ES-I3 (cell line): ENCODE measurements at regions not wholly inside any gene's neighbourhood (a gene's known extent, or its start where the extent isn't known, plus 50 kb on each side); places are given as distances from the start of the nearest gene placed in this dataset.
"Not testable (repeated sequence)": the region's sequence is repeated elsewhere in the genome, so short reads cannot be mapped to it uniquely, and the experiment has no call there.

Experiments used
- H3K36me3 ChIP-seq: 2 replicates; pipeline ENCODE4 v1.6.1; 2013; ENCODE audit warnings: mild to moderate bottlenecking, low read length, control low read depth, moderate library complexity; ENCODE audit not compliant: insufficient read depth
- H3K4me1 ChIP-seq: 2 replicates; pipeline ENCODE4 v1.6.1; 2013; ENCODE audit warnings: mild to moderate bottlenecking, control low read depth, low read length; ENCODE audit not compliant: insufficient read depth
- H3K9ac ChIP-seq: 2 replicates; pipeline ENCODE4 v1.6.1; 2013; ENCODE audit warnings: low read depth, mild to moderate bottlenecking, low read length, moderate library complexity
- H3K9me3 ChIP-seq: 2 replicates; pipeline ENCODE4 v1.6.1; 2013; ENCODE audit warnings: mild to moderate bottlenecking, low read length, moderate library complexity; ENCODE audit not compliant: control insufficient read depth, insufficient read depth

DNA sequence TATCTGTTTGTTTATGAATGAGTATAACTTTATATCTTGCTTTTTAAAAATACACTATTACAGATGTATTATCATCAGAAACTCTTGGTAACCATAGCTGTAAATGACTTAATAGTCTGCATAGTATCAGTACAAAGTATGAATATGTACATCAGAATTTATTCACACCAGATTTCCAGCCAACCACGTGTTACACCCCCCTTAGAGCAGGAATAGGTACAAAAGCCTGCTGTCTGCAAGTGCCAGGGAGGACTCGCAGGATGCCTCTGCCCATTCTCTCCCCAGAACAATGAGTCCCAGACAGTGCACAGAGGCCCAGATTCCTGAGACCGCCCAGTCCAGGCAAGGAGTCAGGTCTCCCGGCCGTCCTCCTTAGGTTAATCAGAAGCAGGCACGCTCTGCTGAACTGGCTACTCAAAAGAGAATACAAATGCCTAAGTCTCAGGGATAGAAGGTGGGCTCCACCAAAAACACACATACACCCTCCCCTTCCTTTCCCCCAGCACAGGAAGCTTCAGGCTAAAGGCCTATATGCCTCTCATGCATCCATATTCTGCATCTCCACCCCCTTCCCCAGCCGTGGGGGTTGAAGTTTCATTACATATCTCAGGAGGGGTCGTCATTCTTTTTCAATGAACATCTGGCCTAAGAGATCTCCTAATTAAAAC, 159.1 kb upstream of the CDH11 start:
- no peaks in the 10 kb centered on the region for H3K36me3 ChIP-seq
- peaks cover 52% of the 10 kb centered on the region for H3K4me1 ChIP-seq
- no peak overlapping the region; the same call in 1 of the 2 replicates for H3K9ac ChIP-seq
- H3K9me3 ChIP-seq: no peaks in the 10 kb centered on the region

DNA sequence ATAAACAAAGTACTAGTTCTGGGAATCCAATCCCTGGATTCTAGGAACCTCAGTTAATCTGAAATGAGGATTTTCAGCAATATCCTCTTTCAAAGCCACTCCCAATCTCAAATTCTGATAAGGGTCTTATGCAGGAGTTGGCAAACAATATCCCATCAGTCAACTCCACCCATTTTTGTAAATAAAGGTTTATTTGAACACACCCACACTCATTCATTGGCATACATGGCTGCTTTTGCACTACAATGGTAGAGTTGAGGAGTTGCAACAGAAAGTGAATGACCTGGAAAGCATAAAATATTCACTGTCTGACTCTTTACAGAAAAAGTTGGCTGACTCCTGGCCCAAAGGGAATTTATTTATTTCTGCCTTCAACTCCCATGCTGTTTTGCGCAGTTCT, 157.7 kb upstream of the CDH11 start:
- Histone ChIP-seq H3K4me1 (peaks cover 46% of the 10 kb centered on the region), H3K36me3 (no peaks in the 10 kb centered on the region), H3K9ac (no peak overlapping the region), H3K9me3 (no peaks in the 10 kb centered on the region)

DNA sequence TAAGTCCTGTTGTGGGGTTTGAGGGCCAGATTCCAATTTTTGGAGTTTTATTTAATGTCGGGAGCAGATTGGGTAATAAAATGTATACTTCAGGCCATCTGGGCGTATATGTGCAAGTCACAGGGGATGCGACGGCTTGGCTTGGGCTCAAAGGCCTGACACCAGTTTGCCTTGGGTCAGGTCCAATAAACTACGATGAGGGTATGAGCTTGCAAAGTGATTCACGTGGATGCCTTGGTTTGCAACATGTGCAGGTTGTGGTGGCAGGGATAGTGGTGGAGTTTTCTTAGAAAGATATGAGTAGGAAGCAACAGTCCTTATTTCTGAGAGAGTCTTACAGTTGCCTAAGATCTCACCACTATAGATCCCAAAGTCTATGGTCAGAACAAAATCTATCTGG, 157.0 kb upstream of the CDH11 start:
- H3K4me1 ChIP-seq: peaks cover 44% of the 10 kb centered on the region
- H3K36me3 ChIP-seq: no peaks in the 10 kb centered on the region
- no peak overlapping the region for H3K9ac ChIP-seq
- no peaks in the 10 kb centered on the region for H3K9me3 ChIP-seq

DNA sequence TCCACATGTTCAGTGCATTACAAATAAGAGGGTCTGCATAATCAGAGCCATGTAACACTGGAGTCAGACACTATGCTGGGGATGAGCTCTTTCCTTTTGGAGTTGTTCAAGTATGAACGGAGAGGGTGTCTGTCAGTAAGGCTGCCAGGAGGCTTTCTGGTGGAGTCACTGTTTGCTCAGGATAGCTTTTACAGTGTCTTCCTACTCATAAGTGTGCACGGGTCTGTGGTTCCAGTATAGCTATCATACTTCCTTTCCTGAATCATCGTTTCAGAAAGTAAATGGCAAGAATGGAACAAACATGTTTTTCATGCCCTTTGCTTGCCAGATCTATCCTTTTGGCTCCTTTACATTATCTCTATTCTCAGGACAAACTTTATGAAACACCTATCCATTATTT, 152.7 kb upstream of the CDH11 start:
- Histone ChIP-seq H3K9me3 (no peaks in the 10 kb centered on the region), H3K4me1 (peaks cover 13% of the 10 kb centered on the region), H3K9ac (no peak overlapping the region), H3K36me3 (no peaks in the 10 kb centered on the region)

DNA sequence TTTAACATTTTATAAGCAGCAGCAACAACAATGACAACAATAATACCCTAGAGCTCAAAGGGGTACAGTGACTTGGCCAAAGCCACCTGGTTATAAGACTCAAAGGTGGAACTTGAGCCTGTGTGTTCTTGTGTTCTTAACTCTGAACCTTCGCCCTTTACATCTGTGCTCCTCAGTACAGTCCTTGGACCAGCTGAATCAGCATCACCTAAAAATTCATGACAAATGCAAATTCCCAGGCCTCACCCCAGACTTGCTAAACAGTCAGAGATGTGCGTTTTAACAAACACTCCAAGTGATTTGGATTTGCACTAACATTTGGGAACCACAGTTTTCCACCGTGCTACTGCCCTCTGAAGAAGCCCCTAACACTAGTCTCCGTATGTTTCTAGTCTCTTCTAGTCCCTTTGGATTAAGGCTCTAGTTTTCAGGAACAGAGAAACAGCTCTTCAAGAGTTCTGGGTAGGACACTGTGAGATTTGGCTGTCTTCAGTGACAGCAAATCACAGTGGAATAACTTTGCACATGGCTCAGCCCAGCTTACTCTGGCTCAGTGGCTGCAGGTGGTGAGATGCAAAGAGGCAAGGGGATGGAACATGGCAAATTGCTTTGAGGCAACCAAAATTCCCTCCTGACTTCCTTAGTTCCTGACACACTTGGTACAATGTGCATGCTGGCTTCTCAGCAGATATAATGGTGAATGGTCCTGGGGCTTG, 151.0 kb upstream of the CDH11 start:
- Histone ChIP-seq H3K9ac (no peak overlapping the region), H3K4me1 (peaks cover 13% of the 10 kb centered on the region), H3K9me3 (no peaks in the 10 kb centered on the region), H3K36me3 (no peaks in the 10 kb centered on the region)

DNA sequence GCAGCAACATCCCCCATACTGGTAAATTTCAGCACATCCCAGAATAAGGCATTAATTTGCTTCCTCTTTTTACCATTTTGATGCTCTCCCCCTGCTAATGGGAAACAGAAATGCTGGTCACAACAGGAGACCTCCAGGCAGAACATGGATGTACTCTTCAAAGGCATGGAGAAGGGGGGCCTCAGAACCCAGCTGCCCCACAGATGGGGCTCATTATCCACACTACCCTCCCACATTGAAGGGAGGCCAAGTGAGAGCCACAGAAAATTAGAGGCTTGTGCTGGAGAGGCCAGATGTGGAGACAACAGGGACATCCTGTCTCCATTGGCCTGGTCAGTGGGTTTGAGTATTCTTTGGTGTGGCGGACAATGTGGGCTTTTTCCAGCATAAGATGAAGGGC, 150.1 kb upstream of the CDH11 start:
- no peak overlapping the region for H3K9ac ChIP-seq
- no peaks in the 10 kb centered on the region for H3K36me3 ChIP-seq
- H3K4me1 ChIP-seq: peaks cover 13% of the 10 kb centered on the region
- no peaks in the 10 kb centered on the region for H3K9me3 ChIP-seq

DNA sequence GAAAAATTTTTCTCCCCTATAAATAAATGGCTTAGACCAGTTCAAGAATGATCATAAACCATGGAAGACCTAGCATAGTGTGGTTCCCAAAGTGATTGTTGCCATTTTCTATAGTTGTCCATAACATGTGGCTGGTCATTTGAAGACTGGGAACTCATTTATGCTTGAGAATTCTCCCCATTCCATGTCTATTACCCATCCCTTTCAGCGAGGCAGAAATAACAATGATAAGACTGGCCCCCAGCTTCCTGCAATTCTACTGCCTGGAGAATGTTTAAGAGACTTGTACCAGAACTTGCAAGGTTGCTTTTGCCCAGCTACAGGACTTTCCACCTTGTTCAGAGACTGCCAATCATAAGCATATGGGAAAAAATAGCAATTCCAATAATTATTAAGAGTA, 146.5 kb upstream of the CDH11 start:
- Histone ChIP-seq H3K4me1 (peaks cover 4% of the 10 kb centered on the region; the same call in 1 of the 2 replicates), H3K9me3 (no peaks in the 10 kb centered on the region), H3K36me3 (no peaks in the 10 kb centered on the region), H3K9ac (no peak overlapping the region)

DNA sequence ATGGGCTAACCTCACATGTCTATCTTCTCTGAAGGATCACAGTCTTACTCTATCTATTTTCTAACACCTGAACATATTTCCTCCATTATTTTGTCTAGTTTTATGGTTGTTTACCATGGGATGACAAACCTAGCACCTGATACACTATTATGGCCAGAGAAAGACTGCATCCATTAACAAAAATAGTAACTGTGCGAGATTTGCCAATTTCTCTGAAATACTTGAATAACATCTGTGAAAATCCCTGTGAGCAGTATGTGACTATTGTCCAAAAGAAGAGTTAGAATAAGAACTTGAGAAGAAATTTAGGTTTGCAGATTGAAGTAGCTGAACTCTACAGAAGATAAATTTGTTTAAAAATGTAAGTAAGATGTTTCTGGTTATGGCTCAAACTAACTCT, 142.0 kb upstream of the CDH11 start:
- Histone ChIP-seq H3K36me3 (no peaks in the 10 kb centered on the region), H3K9me3 (no peaks in the 10 kb centered on the region), H3K4me1 (peaks cover 4% of the 10 kb centered on the region; the same call in 1 of the 2 replicates), H3K9ac (no peak overlapping the region)

DNA sequence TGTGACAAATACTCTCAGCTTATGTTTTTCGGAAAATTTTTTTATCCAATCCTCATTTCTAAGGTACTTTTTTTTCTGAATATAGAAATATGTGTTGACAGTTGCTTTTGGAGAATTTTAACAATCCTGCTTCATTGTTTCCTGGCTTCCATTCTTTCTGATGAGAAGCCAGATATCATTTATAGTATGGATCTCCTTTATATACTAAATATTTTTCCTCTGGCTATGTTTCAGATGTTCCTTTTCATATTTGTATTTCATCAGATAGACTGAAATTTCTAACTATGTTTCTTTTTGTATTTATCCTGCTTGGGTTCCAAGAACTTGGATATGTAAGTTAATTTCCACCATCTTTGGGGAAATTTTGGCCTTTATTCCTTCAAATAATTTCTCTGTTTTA, 138.9 kb upstream of the CDH11 start:
- H3K36me3 ChIP-seq: no peaks in the 10 kb centered on the region
- H3K9me3 ChIP-seq: no peaks in the 10 kb centered on the region
- no peak overlapping the region for H3K9ac ChIP-seq
- no peaks in the 10 kb centered on the region for H3K4me1 ChIP-seq

DNA sequence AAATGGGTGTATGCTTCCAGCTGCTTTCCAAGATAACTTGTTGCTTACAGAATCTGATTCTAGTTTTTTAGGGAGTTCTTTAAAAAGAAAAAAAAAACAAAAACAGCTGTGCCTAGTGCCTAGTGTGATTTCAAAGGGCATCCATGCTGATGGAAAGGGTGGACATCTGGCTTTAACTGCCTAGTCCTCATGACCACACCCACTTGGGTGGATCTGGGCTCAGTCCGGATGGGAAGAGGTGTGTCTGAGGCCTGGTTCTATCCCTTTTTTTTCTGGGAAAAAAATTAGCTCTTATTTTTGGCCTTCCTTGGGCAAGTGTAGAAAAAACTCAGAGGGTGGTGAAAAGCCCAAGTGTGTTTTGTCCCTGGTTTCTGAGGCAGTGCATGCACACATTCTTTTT, 132.3 kb upstream of the CDH11 start:
- Histone ChIP-seq H3K9ac (no peak overlapping the region), H3K36me3 (no peaks in the 10 kb centered on the region), H3K9me3 (no peaks in the 10 kb centered on the region), H3K4me1 (0 out of 2 replicates have a peak, but pooled peaks cover 8% of the 10 kb centered on the region)

DNA sequence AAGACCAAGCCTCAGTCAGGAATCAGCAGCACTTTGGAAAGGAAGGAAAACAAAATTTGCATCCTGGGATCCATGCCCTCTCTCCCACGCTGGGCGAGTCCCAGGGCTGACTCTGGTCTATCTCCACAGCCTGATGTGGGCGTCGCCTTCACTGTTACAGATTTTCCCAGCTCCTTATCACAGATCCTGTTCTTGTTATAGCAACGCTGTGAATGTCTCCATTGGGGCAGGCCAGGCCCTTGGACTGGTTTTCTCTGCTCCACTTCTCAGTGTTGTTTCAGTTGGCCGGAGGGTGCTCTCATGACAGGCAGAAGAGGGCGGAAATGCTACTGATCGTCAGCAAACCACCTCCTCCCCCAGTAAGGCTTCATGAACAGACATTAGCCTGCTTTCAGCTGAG, 127.9 kb upstream of the CDH11 start:
- H3K9me3 ChIP-seq: 0 out of 2 replicates have a peak, but pooled peaks cover 3% of the 10 kb centered on the region
- no peak overlapping the region for H3K9ac ChIP-seq
- H3K36me3 ChIP-seq: no peaks in the 10 kb centered on the region; the same call in 1 of the 2 replicates
- H3K4me1 ChIP-seq: 0 out of 2 replicates have a peak, but pooled peaks cover 8% of the 10 kb centered on the region

DNA sequence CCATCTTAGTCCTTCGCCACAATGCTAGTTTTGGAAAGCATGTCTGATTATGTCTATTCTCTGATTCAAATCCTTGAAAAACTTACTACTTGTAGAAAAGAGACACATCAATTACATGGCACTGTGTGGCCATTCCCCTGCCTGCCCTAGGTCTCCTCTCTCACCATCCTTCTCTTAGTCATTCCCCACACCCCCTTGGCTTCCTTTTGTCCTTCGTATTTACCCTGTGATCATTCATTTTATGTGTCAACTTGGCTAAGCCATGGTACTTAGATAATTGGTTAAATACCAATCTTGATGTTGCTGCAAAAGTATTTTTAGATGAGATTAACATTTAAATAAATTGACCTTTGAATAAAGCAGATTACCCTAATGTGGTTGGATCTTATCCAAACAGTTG, 122.9 kb upstream of the CDH11 start:
- no peak overlapping the region for H3K9ac ChIP-seq
- H3K9me3 ChIP-seq: 0 out of 2 replicates have a peak, but pooled peaks cover 3% of the 10 kb centered on the region
- H3K36me3 ChIP-seq: no peaks in the 10 kb centered on the region; the same call in 1 of the 2 replicates
- H3K4me1 ChIP-seq: peaks cover 14% of the 10 kb centered on the region; the same call in 1 of the 2 replicates

DNA sequence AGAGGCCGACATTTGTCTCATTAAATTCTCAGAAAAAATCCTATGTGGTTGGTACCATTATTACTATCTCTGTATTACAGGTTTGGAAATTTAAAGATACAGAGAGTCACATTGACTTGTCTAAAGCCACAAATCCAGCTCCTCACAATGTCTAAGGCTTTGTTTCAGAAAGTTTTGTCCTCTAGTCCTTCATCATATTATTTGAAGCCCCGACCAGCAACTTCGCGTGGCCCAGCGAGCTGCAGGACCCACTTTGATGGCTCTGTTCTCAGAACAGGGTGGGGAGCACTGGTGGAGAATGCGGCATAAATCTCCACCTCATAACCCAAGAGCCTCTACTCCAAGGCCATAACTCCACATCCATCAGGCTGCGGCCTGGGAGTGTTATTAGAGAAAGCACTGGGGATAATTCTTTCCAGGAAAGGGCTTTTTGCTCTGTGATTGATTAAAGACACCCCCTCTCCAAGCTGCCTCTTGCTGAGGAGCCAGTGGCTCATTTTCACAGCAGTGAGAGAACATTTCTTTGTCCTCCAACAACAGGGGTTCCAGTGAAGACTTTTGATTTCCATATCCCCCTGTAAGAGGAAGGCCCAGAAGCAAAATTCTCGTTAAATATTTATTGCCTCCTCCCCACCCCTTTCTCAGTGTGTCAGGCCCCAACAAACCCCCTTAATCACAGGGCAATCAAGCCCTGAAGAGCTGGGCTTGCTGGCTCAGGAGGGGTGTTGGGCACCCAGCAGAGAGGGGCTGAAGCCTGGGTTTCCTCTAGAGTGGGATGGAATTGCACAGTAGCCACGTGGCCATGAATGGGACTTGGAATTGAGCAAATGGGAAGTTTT, 113.7 kb upstream of the CDH11 start:
- Histone ChIP-seq H3K9me3 (no peaks in the 10 kb centered on the region), H3K9ac (peak overlapping the region; percentile 66), H3K4me1 (peaks cover 17% of the 10 kb centered on the region), H3K36me3 (no peaks in the 10 kb centered on the region)

DNA sequence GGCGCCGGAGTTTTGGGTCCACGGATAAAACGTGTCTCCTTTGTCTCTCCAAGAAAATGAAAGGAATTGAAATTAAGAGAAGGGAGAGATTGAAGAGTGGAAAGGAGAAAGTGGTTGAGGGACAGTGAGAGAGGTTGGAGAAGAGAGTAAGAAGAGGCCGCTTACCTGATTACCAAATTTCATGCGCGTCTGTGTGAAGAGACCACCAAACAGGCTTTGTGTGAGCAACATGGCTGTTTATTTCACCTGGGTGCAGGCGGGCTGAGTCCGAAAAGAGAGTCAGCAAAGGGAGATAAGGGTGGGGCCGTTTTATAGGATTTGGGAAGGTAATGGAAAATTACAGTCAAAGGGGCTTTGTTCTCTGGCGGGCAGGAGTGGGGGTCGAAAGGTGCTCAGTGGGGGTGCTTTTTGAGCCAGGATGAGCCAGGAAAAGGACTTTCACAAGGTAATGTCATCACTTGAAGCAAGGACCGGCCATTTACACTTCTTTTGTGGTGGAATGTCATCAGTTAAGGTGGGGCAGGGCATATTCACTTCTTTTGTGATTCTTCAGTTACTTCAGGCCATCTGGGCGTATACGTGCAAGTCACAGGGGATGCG, 113.0 kb upstream of the CDH11 start:
- Histone ChIP-seq H3K4me1 (peaks cover 13% of the 10 kb centered on the region), H3K9ac (peak overlapping the region; percentile 66)
- H3K9me3 ChIP-seq, H3K36me3 ChIP-seq: not testable (repeated sequence)
